Nephron progenitor cell (in vitro differentiated cells): ENCODE measurements at regions not wholly inside any gene's neighbourhood (a gene's known extent, or its start where the extent isn't known, plus 50 kb on each side); places are given as distances from the start of the nearest gene placed in this dataset.

ENCODE experiments used
- DNase-seq: peaks from one replicate; pipeline ENCODE4 v3.0.0; 2021
- H3K27ac Mint-ChIP-seq: 2 replicates; pipeline ENCODE4 v1.8.0; 2021; ENCODE audit warnings: mild to moderate bottlenecking, moderate library complexity, mixed read lengths
- H3K27me3 Mint-ChIP-seq: 2 replicates; pipeline ENCODE4 v1.8.0; 2021; ENCODE audit warnings: mild to moderate bottlenecking, low read depth, mixed read lengths; ENCODE audit not compliant: poor library complexity
- H3K36me3 Mint-ChIP-seq: 2 replicates; pipeline ENCODE4 v1.8.0; 2021; ENCODE audit warnings: low read depth, mixed read lengths
- H3K4me1 Mint-ChIP-seq: 2 replicates; pipeline ENCODE4 v1.8.0; 2021; ENCODE audit warnings: mixed read lengths
- H3K4me3 Mint-ChIP-seq: 2 replicates; pipeline ENCODE4 v1.8.0; 2021; ENCODE audit warnings: mild to moderate bottlenecking, moderate library complexity, mixed read lengths
- H3K9me3 Mint-ChIP-seq: 2 replicates; pipeline ENCODE4 v1.8.0; 2021; ENCODE audit warnings: mild to moderate bottlenecking, moderate library complexity, mixed read lengths
- TF ChIP-seq, protein P1 (sequence below): fragments of 200-600 bp; sonication (generic); IDR thresholded peaks from 2 replicates; pipeline ENCODE4 v1.5.0; 2021; ENCODE audit warnings: antibody characterized with exemption

DNA sequence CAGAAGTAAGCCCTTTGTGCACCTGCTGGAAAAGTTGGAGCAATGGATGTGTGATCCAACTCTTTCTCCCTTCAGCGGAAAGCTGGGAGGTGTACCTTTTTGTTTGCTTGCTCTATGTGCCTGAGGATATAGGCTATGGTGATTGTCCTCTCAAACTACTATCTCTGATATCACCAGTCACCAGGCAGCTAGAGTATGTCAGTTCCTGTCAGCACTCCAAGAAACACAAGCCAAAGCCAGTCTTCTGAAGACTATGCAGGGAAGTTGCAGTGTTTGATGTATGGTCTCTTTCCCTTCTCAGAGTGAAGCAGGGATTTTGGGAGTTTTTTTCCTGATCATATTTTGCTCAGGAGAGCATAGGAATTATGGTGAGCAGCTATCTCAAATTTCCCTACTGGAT is 146.4 kb downstream of the PTH2R start:
- Mint-ChIP-seq H3K27ac (no peak overlapping the region), H3K27me3 (peaks cover 3% of the 10 kb centered on the region), H3K9me3 (peaks cover 5% of the 10 kb centered on the region), H3K4me1 (no peaks in the 10 kb centered on the region), H3K4me3 (no peak overlapping the region), H3K36me3 (no peaks in the 10 kb centered on the region)
- TF ChIP-seq, protein P1, sequence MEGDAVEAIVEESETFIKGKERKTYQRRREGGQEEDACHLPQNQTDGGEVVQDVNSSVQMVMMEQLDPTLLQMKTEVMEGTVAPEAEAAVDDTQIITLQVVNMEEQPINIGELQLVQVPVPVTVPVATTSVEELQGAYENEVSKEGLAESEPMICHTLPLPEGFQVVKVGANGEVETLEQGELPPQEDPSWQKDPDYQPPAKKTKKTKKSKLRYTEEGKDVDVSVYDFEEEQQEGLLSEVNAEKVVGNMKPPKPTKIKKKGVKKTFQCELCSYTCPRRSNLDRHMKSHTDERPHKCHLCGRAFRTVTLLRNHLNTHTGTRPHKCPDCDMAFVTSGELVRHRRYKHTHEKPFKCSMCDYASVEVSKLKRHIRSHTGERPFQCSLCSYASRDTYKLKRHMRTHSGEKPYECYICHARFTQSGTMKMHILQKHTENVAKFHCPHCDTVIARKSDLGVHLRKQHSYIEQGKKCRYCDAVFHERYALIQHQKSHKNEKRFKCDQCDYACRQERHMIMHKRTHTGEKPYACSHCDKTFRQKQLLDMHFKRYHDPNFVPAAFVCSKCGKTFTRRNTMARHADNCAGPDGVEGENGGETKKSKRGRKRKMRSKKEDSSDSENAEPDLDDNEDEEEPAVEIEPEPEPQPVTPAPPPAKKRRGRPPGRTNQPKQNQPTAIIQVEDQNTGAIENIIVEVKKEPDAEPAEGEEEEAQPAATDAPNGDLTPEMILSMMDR, result no peak
- DNase-seq, result no peak

DNA sequence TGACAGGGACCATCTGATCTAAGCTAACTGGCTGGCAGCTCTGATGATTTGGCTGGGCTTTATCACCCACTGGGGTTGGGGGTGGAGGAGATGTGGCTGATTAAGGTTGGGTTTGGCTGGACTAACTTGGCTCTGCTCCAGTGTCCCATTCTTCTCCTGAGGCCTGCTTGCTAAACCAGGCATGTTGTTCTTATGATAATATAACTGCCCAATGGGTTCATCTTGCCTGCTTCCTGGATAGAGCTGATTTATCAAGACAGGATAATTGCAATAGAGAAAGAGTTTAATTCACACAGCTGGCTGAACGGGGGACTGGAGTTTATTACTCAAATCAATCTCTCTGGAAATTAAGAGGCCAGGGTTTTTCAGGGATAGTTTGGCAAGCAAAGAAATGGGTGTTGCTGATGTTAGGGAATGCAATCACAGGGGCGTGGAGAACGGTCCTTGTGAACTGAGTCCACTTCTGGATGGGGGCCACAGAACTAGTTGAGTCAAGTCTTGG is 150.4 kb downstream of the PTH2R start:
- H3K4me1 Mint-ChIP-seq, result no peaks in the 10 kb centered on the region

DNA sequence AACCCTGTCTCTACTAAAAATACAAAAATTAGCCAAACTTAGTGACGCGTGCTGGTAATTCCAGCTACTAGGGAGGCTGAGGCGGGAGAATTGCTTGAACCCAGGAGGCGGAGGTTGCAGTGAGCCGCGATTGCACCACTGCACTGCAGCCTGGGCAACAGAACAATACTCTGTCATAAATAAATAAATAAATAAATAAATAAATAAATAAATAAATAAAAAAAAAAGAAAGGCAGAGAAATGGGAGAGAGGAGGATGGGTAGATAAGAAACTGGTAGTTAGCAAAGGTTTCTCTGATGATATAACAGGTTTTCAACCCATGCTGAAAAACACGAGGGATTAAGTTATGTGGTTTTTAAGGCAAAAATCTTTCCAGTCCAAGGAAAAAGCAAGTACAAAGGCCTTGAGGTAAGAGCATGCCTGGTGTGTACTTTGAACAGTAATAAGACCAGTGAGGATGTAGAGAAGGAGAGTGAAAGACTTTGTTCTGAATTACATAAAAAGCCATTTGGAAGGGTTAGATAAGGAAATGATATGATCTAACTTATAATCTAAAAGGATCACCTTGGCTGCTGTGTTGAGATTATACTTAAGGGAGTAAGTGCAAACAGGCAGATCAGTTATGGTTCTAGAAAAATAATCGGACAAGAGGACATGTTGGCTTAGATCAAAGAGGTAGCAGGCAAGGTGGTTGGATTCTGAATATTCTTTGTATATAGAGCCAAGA is 159.3 kb downstream of the PTH2R start:
- Mint-ChIP-seq H3K4me1 (peaks cover 6% of the 10 kb centered on the region), H3K4me3 (no peak overlapping the region), H3K27me3 (peaks cover under 1% of the 10 kb centered on the region), H3K9me3 (peaks cover 6% of the 10 kb centered on the region), H3K36me3 (no peaks in the 10 kb centered on the region), H3K27ac (no peak overlapping the region)
- TF ChIP-seq, protein P1, result no peak
- no peak for DNase-seq

More for the DNA sequence above, 150.4 kb downstream of the PTH2R start:
- Mint-ChIP-seq H3K9me3 (no peaks in the 10 kb centered on the region), H3K27me3 (peaks cover 3% of the 10 kb centered on the region), H3K4me3 (no peak overlapping the region), H3K27ac (no peak overlapping the region), H3K36me3 (no peaks in the 10 kb centered on the region)
- TF ChIP-seq, protein P1, result no peak
- DNase-seq, result no peak

DNA sequence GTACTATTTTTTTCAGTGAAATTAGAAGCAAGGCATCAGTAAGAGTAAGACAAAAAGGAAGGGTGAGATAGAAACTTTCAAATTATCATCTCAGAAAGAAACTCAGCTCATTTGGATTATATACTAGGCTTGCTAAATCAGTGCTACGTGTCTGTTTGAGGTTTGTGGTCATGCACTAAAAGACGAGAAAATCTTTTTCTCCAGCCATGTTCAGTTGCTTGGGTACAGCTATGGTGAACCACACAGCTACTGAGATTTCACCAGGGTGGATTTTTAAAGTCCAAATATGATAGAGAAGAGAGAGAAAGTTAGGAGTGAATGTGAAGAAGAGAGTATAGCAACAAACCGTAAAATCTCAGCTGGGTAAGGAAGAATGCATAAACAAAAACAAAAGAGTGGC is 161.6 kb downstream of the PTH2R start:
- Mint-ChIP-seq H3K4me1 (peaks cover 12% of the 10 kb centered on the region), H3K9me3 (peaks cover 6% of the 10 kb centered on the region), H3K36me3 (no peaks in the 10 kb centered on the region), H3K4me3 (no peak overlapping the region), H3K27ac (no peak overlapping the region), H3K27me3 (peaks cover 2% of the 10 kb centered on the region)
- TF ChIP-seq, protein P1, result no peak
- no peak for DNase-seq

DNA sequence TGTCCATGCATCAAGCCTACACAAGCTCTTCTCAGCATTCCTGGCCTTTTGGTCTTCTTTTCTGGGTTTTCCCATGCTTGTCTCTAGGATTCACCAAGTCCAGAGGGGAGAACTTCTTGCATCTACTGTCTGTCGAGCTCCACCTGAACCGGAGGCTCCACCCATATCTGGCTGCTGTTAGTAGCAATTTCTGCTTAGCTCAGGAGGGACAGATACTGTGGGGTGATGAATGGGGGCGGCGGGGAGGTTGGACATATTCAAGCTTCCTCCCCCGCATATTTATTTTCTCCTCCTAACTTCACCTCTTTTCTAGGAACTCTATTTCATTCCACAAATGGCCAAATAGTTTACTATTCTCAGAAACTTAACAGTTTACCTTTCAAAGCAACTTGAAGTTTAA is 163.5 kb downstream of the PTH2R start:
- H3K27ac Mint-ChIP-seq, result no peak overlapping the region
- H3K4me1 Mint-ChIP-seq, result peaks cover 12% of the 10 kb centered on the region
- no peak overlapping the region for H3K4me3 Mint-ChIP-seq
- H3K27me3 Mint-ChIP-seq, result peaks cover 2% of the 10 kb centered on the region
- no peaks in the 10 kb centered on the region for H3K36me3 Mint-ChIP-seq
- TF ChIP-seq, protein P1, result no peak
- H3K9me3 Mint-ChIP-seq, result no peaks in the 10 kb centered on the region
- no peak for DNase-seq
